ENCODE measurements at regions not wholly inside any gene's neighbourhood (a gene's known extent, or its start where the extent isn't known, plus 50 kb on each side); places are given as distances from the start of the nearest gene placed in this dataset.

GRCh38 chr11:44488165-44488965 is 77.1 kb upstream of the CD82 start:
- CTCF ChIA-PET (ENCODE audit: low intra/inter-chr PET ratio, low total read pairs) = no interaction called here
- intact Hi-C loops (cut with micrococcal nuclease; ENCODE audit: unreplicated experiment) = no loop called here
- POLR2A ChIA-PET = no interaction called here

More at GRCh38 chr11:44488165-44488965, 77.1 kb upstream of the CD82 start:
- TF ChIP-seq ZNF275 (CRISPR knock-in tag; IDR thresholded peaks at IDR 0.05; ENCODE audit: borderline replicate concordance) (no peak), USF2 (IDR thresholded peaks at IDR 0.05; ENCODE audit: low read depth, low read length) (no peak), USF2 (CRISPR knock-in tag; IDR thresholded peaks at IDR 0.05; ENCODE audit: borderline replicate concordance) (no peak), ATF4 (CRISPR knock-in tag; IDR thresholded peaks at IDR 0.05) (no peak), ZBTB7B (CRISPR knock-in tag; IDR thresholded peaks at IDR 0.05) (no peak)
- no peaks in the 10 kb centered on the region for H3K4me1 ChIP-seq (ENCODE audit: insufficient read depth, low read length)
- in situ Hi-C loops (cut with HindIII; ENCODE audit: extremely low pct_ligation_motif_present, low pct_unique_long_range_greater_than_20kb) = no loop called here
- H3K9ac ChIP-seq (ENCODE audit: insufficient read depth, low read depth, low read length) = no peak overlapping the region
- BruUV-seq (replicated peaks) = no TSS peak
- no peak overlapping the region for H3K4me3 ChIP-seq (replicated peaks in 1 of 3; ENCODE audit: insufficient read depth in 1 of 3, low read depth in 2 of 3, low read length in 3 of 3)
- no peaks in the 10 kb centered on the region for H3K9me3 ChIP-seq (ENCODE audit: low read length)
- no peak overlapping the region for H3K4me2 ChIP-seq (ENCODE audit: low read depth, low read length)
- H3K27ac ChIP-seq (ENCODE audit: extremely low read length, insufficient read depth, low read length) = no peak overlapping the region
- H4K20me1 ChIP-seq (ENCODE audit: insufficient read depth, low read length) = no peaks in the 10 kb centered on the region
- FAIRE-seq (no peak), ATAC-seq (no peak), DNase-seq (ENCODE audit: low spot score) (no peak)
- peaks cover 0 to 9% of the 10 kb centered on the region in 2 experiments; a peak in 3 of 5 replicates for H3K27me3 ChIP-seq (ENCODE audit: control insufficient read depth in 1 of 2, insufficient read depth in 2 of 2, low read length in 2 of 2)
- H2AFZ ChIP-seq (ENCODE audit: low read length) = no peak overlapping the region
- WGBS (ENCODE audit: low lambda C conversion rate) = no CpG with 5 or more reads among the region's 8 CpGs
- H3K79me2 ChIP-seq (ENCODE audit: insufficient read depth, low read length) = no peaks in the 10 kb centered on the region
- H3K36me3 ChIP-seq (replicated peaks in 1 of 2; ENCODE audit: control insufficient read depth in 1 of 2, insufficient read depth in 2 of 2, low read length in 2 of 2) = no peaks in the 10 kb centered on the region
